Mesenchymal stem cell (in vitro differentiated cells and primary cell): ENCODE measurements at regions not wholly inside any gene's neighbourhood (a gene's known extent, or its start where the extent isn't known, plus 50 kb on each side); places are given as distances from the start of the nearest gene placed in this dataset.

Experiments
- DNase-seq: peaks from one replicate; pipeline ENCODE4 v3.0.0-alpha.2; 2013
- H2AFZ ChIP-seq: one replicate; pipeline ENCODE4 v1.6.1; 2013; ENCODE audit warnings: low read depth, mild to moderate bottlenecking, control low read depth, inconsistent platforms, low read length, moderate library complexity
- H2AK5ac ChIP-seq: 2 replicates; pipeline ENCODE4 v1.6.1; 2013; ENCODE audit warnings: low read length, moderate library complexity, mild to moderate bottlenecking, inconsistent platforms; ENCODE audit not compliant: severe bottlenecking
- H2BK120ac ChIP-seq: one replicate; pipeline ENCODE4 v1.6.1; 2013; ENCODE audit warnings: low read depth, mild to moderate bottlenecking, inconsistent platforms, low read length, moderate library complexity
- H2BK12ac ChIP-seq, 2 experiments: one replicate each; pipeline ENCODE4 v1.6.1; 2013; ENCODE audit warnings: inconsistent platforms in 2 of 2, low read length in 2 of 2, mild to moderate bottlenecking in 2 of 2, moderate library complexity in 2 of 2, control low read depth in 1 of 2
- H2BK15ac ChIP-seq: one replicate; pipeline ENCODE4 v1.6.1; 2013; ENCODE audit warnings: mild to moderate bottlenecking, low read depth, inconsistent platforms; ENCODE audit not compliant: poor library complexity, severe bottlenecking
- H2BK5ac ChIP-seq: 2 replicates; pipeline ENCODE4 v1.6.1; 2013; ENCODE audit warnings: low read depth, mild to moderate bottlenecking, low read length, control low read depth, inconsistent platforms; ENCODE audit not compliant: poor library complexity, severe bottlenecking
- H3K14ac ChIP-seq, 2 experiments: one replicate each; pipeline ENCODE4 v1.6.1; 2013; ENCODE audit warnings: inconsistent platforms in 2 of 2, low read length in 2 of 2, control low read depth in 1 of 2, mild to moderate bottlenecking in 1 of 2, moderate library complexity in 1 of 2
- H3K18ac ChIP-seq, 2 experiments: one replicate each; pipeline ENCODE4 v1.6.1; 2013; ENCODE audit warnings: inconsistent platforms in 2 of 2, low read length in 2 of 2, control low read depth in 1 of 2, low read depth in 1 of 2, mild to moderate bottlenecking in 1 of 2
- H3K23ac ChIP-seq, 2 experiments: one replicate each; pipeline ENCODE4 v1.6.1; 2013; ENCODE audit warnings: inconsistent platforms in 2 of 2, low read length in 2 of 2, mild to moderate bottlenecking in 2 of 2, moderate library complexity in 2 of 2, control low read depth in 1 of 2
- H3K27ac ChIP-seq: 2 replicates; pipeline ENCODE4 v1.5.1; 2013; ENCODE audit warnings: mild to moderate bottlenecking, moderate library complexity, low read length, control low read depth, inconsistent platforms; ENCODE audit not compliant: poor library complexity, severe bottlenecking
- H3K27me3 ChIP-seq, 2 experiments: 2 replicates each; pipeline versions ENCODE4 v1.6.1 to v1.7.0; 2013; ENCODE audit warnings: low read length in 2 of 2, mild to moderate bottlenecking in 2 of 2, moderate library complexity in 2 of 2, control low read depth in 1 of 2, inconsistent platforms in 1 of 2; ENCODE audit not compliant: control insufficient read depth in 1 of 2, insufficient read depth in 1 of 2
- H3K36me3 ChIP-seq, 2 experiments: 2 replicates each; pipeline versions ENCODE4 v1.6.1 to v1.7.0; 2013; ENCODE audit warnings: low read length in 2 of 2, control low read depth in 1 of 2, inconsistent platforms in 1 of 2, low read depth in 1 of 2, mild to moderate bottlenecking in 1 of 2; ENCODE audit not compliant: insufficient read depth in 2 of 2, control insufficient read depth in 1 of 2
- H3K4ac ChIP-seq, 2 experiments: one replicate each; pipeline ENCODE4 v1.6.1; 2013; ENCODE audit warnings: inconsistent platforms in 2 of 2, low read length in 2 of 2, mild to moderate bottlenecking in 2 of 2, moderate library complexity in 2 of 2, control low read depth in 1 of 2, low read depth in 1 of 2
- H3K4me1 ChIP-seq: 2 replicates; pipeline ENCODE4 v1.6.1; 2013; ENCODE audit warnings: low read depth, low read length, control low read depth; ENCODE audit not compliant: control insufficient read depth, insufficient read depth
- H3K4me2 ChIP-seq: 2 replicates; pipeline ENCODE4 v1.6.1; 2013; ENCODE audit warnings: low read length, mild to moderate bottlenecking, inconsistent platforms; ENCODE audit not compliant: poor library complexity, severe bottlenecking
- H3K4me3 ChIP-seq, 2 experiments: 2 replicates each; pipeline versions ENCODE4 v1.5.1 to v1.7.0; 2013; ENCODE audit warnings: low read length in 2 of 2, mild to moderate bottlenecking in 2 of 2, control low read depth in 1 of 2, low read depth in 1 of 2; ENCODE audit not compliant: insufficient read depth in 1 of 2
- H3K79me1 ChIP-seq: replicated peaks from 2 replicates; pipeline ENCODE4 v1.6.1; 2013; ENCODE audit warnings: mild to moderate bottlenecking, control low read depth, low read length, inconsistent platforms; ENCODE audit not compliant: poor library complexity, severe bottlenecking
- H3K9ac ChIP-seq: 2 replicates; pipeline ENCODE4 v1.7.0; 2013; ENCODE audit warnings: mild to moderate bottlenecking, low read length, moderate library complexity
- H3K9me3 ChIP-seq: 2 replicates; pipeline ENCODE4 v1.7.0; 2013; ENCODE audit warnings: mild to moderate bottlenecking, low read length; ENCODE audit not compliant: control insufficient read depth
- H4K8ac ChIP-seq: one replicate; pipeline ENCODE4 v1.6.1; 2013; ENCODE audit warnings: inconsistent platforms, mild to moderate bottlenecking, low read length, moderate library complexity
- H4K91ac ChIP-seq: one replicate; pipeline ENCODE4 v1.6.1; 2013; ENCODE audit warnings: mild to moderate bottlenecking, low read length, inconsistent platforms
- WGBS: methylation state at CpG from one replicate; pipeline ENCODE4 v1.1.7; 2013; ENCODE audit warnings: mixed read lengths; 5-methylcytosine and 5-hydroxymethylcytosine counted together

DNA sequence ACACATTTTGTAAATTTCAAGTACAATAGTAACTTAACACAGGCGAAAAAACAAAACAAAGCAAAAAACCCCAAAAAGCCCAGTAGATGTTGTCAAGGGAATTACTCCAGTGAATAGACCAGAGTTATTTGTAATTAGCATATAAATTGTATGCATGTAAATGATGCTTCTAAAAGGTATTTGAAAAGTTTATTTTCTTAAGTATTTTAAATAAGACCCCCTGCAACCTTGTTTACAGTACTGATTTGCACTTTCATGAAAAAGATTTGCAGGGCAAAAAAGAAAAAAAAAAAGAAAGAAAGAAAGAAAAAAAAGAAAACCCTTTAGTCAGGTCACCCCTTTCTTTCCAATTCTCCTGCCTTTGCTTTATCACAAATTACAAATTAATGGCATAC, 372.3 kb upstream of the IRX2 start:
- Histone ChIP-seq H4K91ac (no peak overlapping the region), H3K18ac (no peak overlapping the region), H2AFZ (no peak overlapping the region), H3K4me2 (no peak overlapping the region), H2BK120ac (no peak overlapping the region), H3K27ac (no peak overlapping the region), H4K8ac (no peak overlapping the region), H3K9ac (no peak overlapping the region), H2BK5ac (no peak overlapping the region), H2BK12ac (no peak overlapping the region), H3K79me1 (no peaks in the 10 kb centered on the region), H3K4me1 (no peaks in the 10 kb centered on the region), H3K9me3 (no peaks in the 10 kb centered on the region), H2BK15ac (no peak overlapping the region), H3K4me3 (no peak overlapping the region), H2AK5ac (no peak overlapping the region), H3K27me3 (no peaks in the 10 kb centered on the region), H3K23ac (no peak overlapping the region), H3K14ac (no peak overlapping the region), H3K4ac (no peak overlapping the region), H3K36me3 (no peaks in the 10 kb centered on the region)
- no peak for DNase-seq
- WGBS: no CpG with 5 or more reads among the region's 1 CpG

- no peaks in the 10 kb centered on the region for H3K27me3 ChIP-seq
- no peaks in the 10 kb centered on the region for H3K36me3 ChIP-seq
- no peak overlapping the region for H3K14ac ChIP-seq
Measured at GRCh38 chr5:3122985-3123762, 371.7 kb upstream of the IRX2 start.

DNA sequence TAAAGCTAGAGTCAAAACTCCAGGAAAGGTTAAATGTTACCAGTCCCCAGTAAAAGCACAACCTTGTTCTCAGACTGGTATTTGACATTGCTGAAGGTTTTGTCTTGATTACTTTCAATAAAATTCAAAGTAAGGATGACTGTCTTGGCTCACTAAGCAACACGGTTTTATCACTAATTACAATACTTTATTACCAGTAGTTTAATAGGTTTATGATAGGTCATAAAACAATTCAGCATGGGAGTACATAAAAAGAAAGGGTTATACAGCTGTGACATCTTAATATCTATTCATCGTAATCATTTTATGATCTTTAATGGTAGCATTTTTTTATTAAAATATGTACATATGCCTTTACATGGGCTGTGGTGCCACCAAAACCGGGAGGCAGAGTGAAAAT, 370.7 kb upstream of the IRX2 start:
- Histone ChIP-seq H2BK15ac (no peak overlapping the region), H2AFZ (no peak overlapping the region), H3K4me2 (no peak overlapping the region), H2BK5ac (no peak overlapping the region), H3K18ac (no peak overlapping the region), H3K14ac (no peak overlapping the region), H3K36me3 (no peaks in the 10 kb centered on the region), H4K8ac (no peak overlapping the region), H3K27me3 (no peaks in the 10 kb centered on the region), H3K4ac (no peak overlapping the region), H2BK120ac (no peak overlapping the region), H3K4me1 (no peaks in the 10 kb centered on the region), H2AK5ac (no peak overlapping the region), H3K9ac (no peak overlapping the region), H3K9me3 (no peaks in the 10 kb centered on the region), H3K4me3 (no peak overlapping the region), H3K79me1 (no peaks in the 10 kb centered on the region), H3K27ac (no peak overlapping the region), H2BK12ac (no peak overlapping the region), H3K23ac (no peak overlapping the region), H4K91ac (no peak overlapping the region)
- no CpG with 5 or more reads among the region's 3 CpGs for WGBS
- no peak for DNase-seq

More at GRCh38 chr5:3122985-3123762, 371.7 kb upstream of the IRX2 start:
- Histone ChIP-seq H3K79me1 (no peaks in the 10 kb centered on the region), H3K9me3 (no peaks in the 10 kb centered on the region), H3K4me1 (no peaks in the 10 kb centered on the region), H4K91ac (no peak overlapping the region), H2BK12ac (no peak overlapping the region), H2BK5ac (no peak overlapping the region), H3K9ac (no peak overlapping the region), H3K23ac (no peak overlapping the region), H2BK120ac (no peak overlapping the region), H2BK15ac (no peak overlapping the region), H2AFZ (no peak overlapping the region), H3K27ac (no peak overlapping the region), H3K4me3 (no peak overlapping the region), H3K18ac (no peak overlapping the region), H3K4me2 (no peak overlapping the region), H4K8ac (no peak overlapping the region), H2AK5ac (no peak overlapping the region), H3K4ac (no peak overlapping the region)
- DNase-seq: no peak
- WGBS: 9% methylated on average over 3 of the region's 6 CpGs

- no peak overlapping the region for H2BK5ac ChIP-seq
- H3K79me1 ChIP-seq: no peaks in the 10 kb centered on the region
- H3K9me3 ChIP-seq: no peaks in the 10 kb centered on the region
- no peak overlapping the region for H3K14ac ChIP-seq
- no peak overlapping the region for H2AK5ac ChIP-seq
- no peak overlapping the region for H3K4ac ChIP-seq
- no peak overlapping the region for H3K23ac ChIP-seq
- no peak overlapping the region for H3K9ac ChIP-seq
- no peaks in the 10 kb centered on the region for H3K4me1 ChIP-seq
- H4K8ac ChIP-seq: no peak overlapping the region
- no peak overlapping the region for H4K91ac ChIP-seq
- no peak overlapping the region for H2BK15ac ChIP-seq
- H3K4me3 ChIP-seq: no peak overlapping the region
- no peak overlapping the region for H2BK12ac ChIP-seq
- DNase-seq: no peak
- no peak overlapping the region for H2AFZ ChIP-seq
- no peaks in the 10 kb centered on the region for H3K36me3 ChIP-seq
- H3K27ac ChIP-seq: no peak overlapping the region
- H2BK120ac ChIP-seq: no peak overlapping the region
- no peak overlapping the region for H3K18ac ChIP-seq
- H3K27me3 ChIP-seq: no peaks in the 10 kb centered on the region
- H3K4me2 ChIP-seq: no peak overlapping the region
- 7% methylated on average over 21 of the region's 21 CpGs for WGBS
Measured at GRCh38 chr5:3121813-3122212, 370.3 kb upstream of the IRX2 start.
